ENCODE measurements at regions not wholly inside any gene's neighbourhood (a gene's known extent, or its start where the extent isn't known, plus 50 kb on each side); places are given as distances from the start of the nearest gene placed in this dataset.

GRCh38 chr12:97005174-97005573 is 98.1 kb downstream of the NEDD1 start:
- no peak for TF ChIP-seq CTCF (IDR thresholded peaks at IDR 0.05; ENCODE audit: low read depth, low read length)
- DNase-seq (ENCODE audit: extremely low read depth, low read depth) = no peak

DNA sequence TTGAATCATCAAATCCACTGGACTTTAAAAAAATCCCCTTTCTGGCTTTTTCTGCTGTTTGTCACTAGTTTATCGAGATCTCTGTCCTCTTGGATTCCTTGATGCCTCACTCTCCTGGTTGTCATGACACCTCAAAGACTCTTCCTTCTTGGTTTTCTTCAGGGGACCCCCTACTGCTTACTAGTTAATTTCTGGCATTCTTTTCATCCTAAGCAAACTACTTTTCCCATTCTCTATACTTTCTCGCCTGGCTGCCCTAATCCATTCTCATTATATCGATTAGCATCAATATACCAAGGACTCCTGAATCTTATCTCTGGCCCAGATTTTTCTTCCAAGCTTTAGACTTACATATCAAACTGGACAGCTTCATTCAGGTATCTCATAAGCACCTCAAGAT is 98.6 kb downstream of the NEDD1 start:
- DNase-seq (ENCODE audit: extremely low read depth, low read depth) = no peak
- TF ChIP-seq CTCF (IDR thresholded peaks at IDR 0.05; ENCODE audit: low read depth, low read length) = no peak

GRCh38 chr12:97006585-97006984 is 99.5 kb downstream of the NEDD1 start:
- no peak for TF ChIP-seq CTCF (IDR thresholded peaks at IDR 0.05; ENCODE audit: low read depth, low read length)
- no peak for DNase-seq (ENCODE audit: extremely low read depth, low read depth)

GRCh38 chr12:97016163-97016562 is 109.1 kb downstream of the NEDD1 start:
- TF ChIP-seq CTCF (IDR thresholded peaks at IDR 0.05; ENCODE audit: low read depth, low read length) = no peak

GRCh38 chr12:97017213-97017612 is 110.2 kb downstream of the NEDD1 start:
- TF ChIP-seq CTCF (IDR thresholded peaks at IDR 0.05; ENCODE audit: low read depth, low read length) = no peak
- DNase-seq (ENCODE audit: extremely low read depth, low read depth) = no peak

More at GRCh38 chr12:97016163-97016562, 109.1 kb downstream of the NEDD1 start:
- no peak for DNase-seq (ENCODE audit: extremely low read depth, low read depth)

GRCh38 chr12:97022536-97023230 is 115.6 kb downstream of the NEDD1 start:
- TF ChIP-seq CTCF (IDR thresholded peaks at IDR 0.05; ENCODE audit: low read depth, low read length) = no peak
- DNase-seq (ENCODE audit: extremely low read depth, low read depth) = no peak

DNA sequence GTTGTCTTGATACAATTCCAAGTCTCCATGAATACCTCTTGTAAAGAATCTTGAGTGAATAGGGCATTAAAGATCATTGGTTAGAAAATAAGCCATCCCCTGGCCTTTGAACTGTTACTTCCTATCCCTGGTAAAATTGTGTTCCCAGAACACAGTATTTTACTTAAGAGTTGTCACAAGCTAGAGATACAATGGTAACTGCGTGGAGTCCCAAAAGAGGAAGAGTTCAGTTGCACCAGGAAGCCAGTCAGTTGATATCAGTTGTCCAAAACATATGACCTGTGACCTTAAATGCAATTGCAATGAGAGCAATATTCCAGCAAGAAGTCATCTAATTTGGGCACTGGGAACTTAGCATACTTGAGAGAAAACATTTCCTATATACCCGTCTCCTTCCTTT is 117.3 kb downstream of the NEDD1 start:
- DNase-seq (ENCODE audit: extremely low read depth, low read depth) = no peak
- TF ChIP-seq CTCF (IDR thresholded peaks at IDR 0.05; ENCODE audit: low read depth, low read length) = no peak
